ENCODE measurements at regions not wholly inside any gene's neighbourhood (a gene's known extent, or its start where the extent isn't known, plus 50 kb on each side); places are given as distances from the start of the nearest gene placed in this dataset.

DNA sequence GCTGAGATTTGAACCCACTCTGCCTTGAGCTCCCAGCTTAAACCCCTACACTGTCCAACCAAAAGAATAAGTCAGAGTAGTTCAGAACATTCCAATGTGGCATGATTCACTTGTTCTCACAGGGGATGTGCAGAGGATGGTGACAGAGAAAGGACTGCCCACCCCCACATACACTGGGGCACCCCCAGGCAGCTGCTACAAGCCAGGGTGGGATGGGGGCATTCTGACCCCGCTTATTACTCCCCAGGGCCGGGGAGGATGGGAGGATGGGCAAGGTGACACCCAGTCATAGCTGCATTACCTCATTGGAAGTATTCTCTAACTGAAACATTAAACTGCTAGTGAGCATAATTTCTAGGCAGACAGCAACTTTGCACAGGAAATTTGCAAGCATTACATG is 126.0 kb upstream of the PRR20G start:
- TF ChIP-seq BHLHE40 (IDR thresholded peaks at IDR 0.05; ENCODE audit: borderline replicate concordance): no peak
- no peak for TF ChIP-seq CTBP1 (IDR thresholded peaks at IDR 0.05; ENCODE audit: borderline replicate concordance)
- TF ChIP-seq ARNT (IDR thresholded peaks at IDR 0.05): no peak
- no peak for TF ChIP-seq ZNF384 (IDR thresholded peaks at IDR 0.05)
- TF ChIP-seq FOXM1 (IDR thresholded peaks at IDR 0.05; ENCODE audit: borderline replicate concordance): no peak
- TF ChIP-seq ELF4 (IDR thresholded peaks at IDR 0.05): no peak

All from HEK293T (cell line).